Choroid plexus epithelial cell (primary cell): ENCODE measurements at regions not wholly inside any gene's neighbourhood (a gene's known extent, or its start where the extent isn't known, plus 50 kb on each side); places are given as distances from the start of the nearest gene placed in this dataset.
"Not testable (repeated sequence)": the region's sequence is repeated elsewhere in the genome, so short reads cannot be mapped to it uniquely, and the experiment has no call there.

Experiments used
- DNase-seq: peaks from one replicate; pipeline ENCODE4 v3.0.0-alpha.2; 2010; ENCODE audit warnings: low read depth
- H3K4me3 ChIP-seq: 2 replicates; pipeline ENCODE4 v1.5.1; 2011; ENCODE audit warnings: low read depth, mild to moderate bottlenecking, control low read depth, low read length, moderate library complexity
- CTCF ChIP-seq: conservative IDR thresholded peaks from 2 replicates; pipeline ENCODE4 v1.5.1; 2011; ENCODE audit warnings: low read depth, mild to moderate bottlenecking, control low read depth, inconsistent platforms, low read length, moderate library complexity

GRCh38 chr7:149670288-149670687 lies 103.1 kb downstream of the ZNF467 start:
- peak; percentile 60 for DNase-seq
- TF ChIP-seq CTCF: no peak

GRCh38 chr7:149669121-149669818 lies 104.1 kb downstream of the ZNF467 start:
- H3K4me3 ChIP-seq: no peak overlapping the region
- DNase-seq: peak; percentile 53
- peak; percentile 49 for TF ChIP-seq CTCF

More at GRCh38 chr7:149670288-149670687, 103.1 kb downstream of the ZNF467 start:
- no peak overlapping the region for H3K4me3 ChIP-seq

GRCh38 chr7:149666360-149666945 lies 106.9 kb downstream of the ZNF467 start:
- no peak overlapping the region for H3K4me3 ChIP-seq
- TF ChIP-seq CTCF: no peak
- no peak for DNase-seq

GRCh38 chr7:149665618-149666017 lies 107.8 kb downstream of the ZNF467 start:
- H3K4me3 ChIP-seq, DNase-seq: not testable (repeated sequence)

- TF ChIP-seq CTCF: no peak
Observed at GRCh38 chr7:149664666-149665065, 108.7 kb downstream of the ZNF467 start.

GRCh38 chr7:149664176-149664575 lies 109.2 kb downstream of the ZNF467 start:
- H3K4me3 ChIP-seq: no peak overlapping the region
- no peak for DNase-seq
- no peak for TF ChIP-seq CTCF

More at GRCh38 chr7:149664666-149665065, 108.7 kb downstream of the ZNF467 start:
- H3K4me3 ChIP-seq: no peak overlapping the region
- no peak for DNase-seq

GRCh38 chr7:149662591-149663095 lies 110.7 kb downstream of the ZNF467 start:
- no peak overlapping the region for H3K4me3 ChIP-seq
- DNase-seq: peak; percentile 64

More at GRCh38 chr7:149662591-149663095, 110.7 kb downstream of the ZNF467 start:
- TF ChIP-seq CTCF: peak; percentile 68
